LNCaP clone FGC (cell line): ENCODE measurements at regions not wholly inside any gene's neighbourhood (a gene's known extent, or its start where the extent isn't known, plus 50 kb on each side); places are given as distances from the start of the nearest gene placed in this dataset.

Source experiments
- DNase-seq: peaks from one replicate; pipeline ENCODE4 v3.0.0-alpha.2; 2011; ENCODE audit warnings: low read depth
- H3K4me3 ChIP-seq: 2 replicates; pipeline ENCODE4 v1.5.1; 2011; ENCODE audit warnings: mild to moderate bottlenecking, low read depth, low read length, control low read depth
- TF ChIP-seq, protein P1 (sequence below): IDR thresholded peaks from 2 replicates; pipeline ENCODE4 v1.5.1; 2012; ENCODE audit warnings: mild to moderate bottlenecking; ENCODE audit not compliant: control insufficient read depth, insufficient read depth; ENCODE audit errors: extremely low read depth

DNA sequence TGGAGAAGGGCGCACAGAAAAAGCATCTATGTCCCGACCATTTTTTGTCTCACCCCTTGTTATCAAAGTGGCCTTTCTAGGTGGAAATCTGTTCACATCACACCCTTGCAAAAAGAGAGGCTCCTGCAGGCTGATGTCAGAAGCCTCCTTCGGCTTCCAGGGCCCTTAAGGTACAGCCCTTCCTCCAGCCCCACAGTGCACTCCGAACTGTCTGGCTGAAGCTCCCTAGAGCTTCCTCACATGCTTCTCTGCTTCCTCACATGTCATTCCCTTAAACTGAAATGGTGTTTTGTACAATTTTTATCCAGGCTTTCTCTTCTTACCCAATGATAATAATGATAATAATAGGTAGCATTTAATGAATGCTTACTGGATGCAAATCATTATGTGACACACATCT is 210.3 kb downstream of the INHBA start:
- DNase-seq = no peak
- TF ChIP-seq, protein P1, sequence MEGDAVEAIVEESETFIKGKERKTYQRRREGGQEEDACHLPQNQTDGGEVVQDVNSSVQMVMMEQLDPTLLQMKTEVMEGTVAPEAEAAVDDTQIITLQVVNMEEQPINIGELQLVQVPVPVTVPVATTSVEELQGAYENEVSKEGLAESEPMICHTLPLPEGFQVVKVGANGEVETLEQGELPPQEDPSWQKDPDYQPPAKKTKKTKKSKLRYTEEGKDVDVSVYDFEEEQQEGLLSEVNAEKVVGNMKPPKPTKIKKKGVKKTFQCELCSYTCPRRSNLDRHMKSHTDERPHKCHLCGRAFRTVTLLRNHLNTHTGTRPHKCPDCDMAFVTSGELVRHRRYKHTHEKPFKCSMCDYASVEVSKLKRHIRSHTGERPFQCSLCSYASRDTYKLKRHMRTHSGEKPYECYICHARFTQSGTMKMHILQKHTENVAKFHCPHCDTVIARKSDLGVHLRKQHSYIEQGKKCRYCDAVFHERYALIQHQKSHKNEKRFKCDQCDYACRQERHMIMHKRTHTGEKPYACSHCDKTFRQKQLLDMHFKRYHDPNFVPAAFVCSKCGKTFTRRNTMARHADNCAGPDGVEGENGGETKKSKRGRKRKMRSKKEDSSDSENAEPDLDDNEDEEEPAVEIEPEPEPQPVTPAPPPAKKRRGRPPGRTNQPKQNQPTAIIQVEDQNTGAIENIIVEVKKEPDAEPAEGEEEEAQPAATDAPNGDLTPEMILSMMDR = no peak
- H3K4me3 ChIP-seq = no peak overlapping the region

DNA sequence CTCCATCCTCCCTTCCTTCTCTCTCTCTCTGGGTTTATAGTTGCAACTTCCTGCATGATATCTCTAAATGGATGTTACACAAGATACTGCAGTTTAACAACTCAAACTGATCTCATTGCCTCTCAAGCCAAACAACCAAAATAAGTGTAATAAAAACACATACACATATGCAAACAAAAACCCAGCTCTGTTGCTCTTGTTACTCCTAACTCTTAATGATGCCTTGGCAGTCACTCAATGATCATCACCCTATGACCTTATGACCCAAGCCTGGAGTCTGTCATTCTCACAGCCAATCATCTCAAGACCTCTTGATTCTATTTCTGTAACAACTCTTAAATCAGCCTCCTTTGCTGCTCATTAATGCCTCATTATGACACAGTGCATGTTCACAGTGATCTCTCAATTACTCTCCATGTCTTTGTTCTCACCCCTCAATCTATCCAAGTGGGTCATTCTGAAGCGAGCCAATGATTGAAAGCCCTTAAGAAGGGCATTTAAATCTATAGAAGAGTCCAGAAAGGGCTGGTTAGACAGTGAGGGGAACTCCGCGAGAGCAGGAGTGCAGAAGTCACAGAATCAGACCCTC is 210.9 kb downstream of the INHBA start:
- no peak for DNase-seq
- TF ChIP-seq, protein P1 = no peak
- H3K4me3 ChIP-seq = no peak overlapping the region

GRCh38 chr7:41491308-41491707 is 211.6 kb downstream of the INHBA start:
- no peak overlapping the region for H3K4me3 ChIP-seq
- TF ChIP-seq, protein P1 = no peak
- DNase-seq = peak; percentile 6

- H3K4me3 ChIP-seq = no peak overlapping the region
- no peak for DNase-seq
- TF ChIP-seq, protein P1 = no peak
These were observed 213.0 kb downstream of the INHBA start for GRCh38 chr7:41489885-41490284.

- TF ChIP-seq, protein P1 = no peak
These were observed 215.5 kb downstream of the INHBA start for GRCh38 chr7:41487229-41487940.

DNA sequence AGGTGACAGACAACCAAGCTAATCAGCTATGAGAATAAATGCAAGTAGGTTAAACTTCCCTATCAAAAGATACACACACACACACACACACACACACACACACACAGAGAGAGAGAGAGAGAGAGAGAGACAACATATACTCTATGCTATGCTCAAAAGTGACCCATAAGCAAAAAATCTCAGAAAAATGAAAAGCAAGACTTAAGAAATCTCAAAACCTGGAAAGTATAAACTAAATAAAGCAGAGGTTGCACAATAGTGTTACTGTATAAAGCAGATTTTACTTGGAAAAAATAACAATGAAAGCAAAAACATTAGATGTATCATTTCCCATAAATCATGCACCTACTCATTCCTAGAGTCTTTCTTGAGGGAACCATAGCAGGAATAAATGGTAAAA is 221.5 kb downstream of the INHBA start:
- H3K4me3 ChIP-seq = no peak overlapping the region
- TF ChIP-seq, protein P1 = no peak
- DNase-seq = no peak

More at GRCh38 chr7:41487229-41487940, 215.5 kb downstream of the INHBA start:
- no peak for DNase-seq
- no peak overlapping the region for H3K4me3 ChIP-seq

DNA sequence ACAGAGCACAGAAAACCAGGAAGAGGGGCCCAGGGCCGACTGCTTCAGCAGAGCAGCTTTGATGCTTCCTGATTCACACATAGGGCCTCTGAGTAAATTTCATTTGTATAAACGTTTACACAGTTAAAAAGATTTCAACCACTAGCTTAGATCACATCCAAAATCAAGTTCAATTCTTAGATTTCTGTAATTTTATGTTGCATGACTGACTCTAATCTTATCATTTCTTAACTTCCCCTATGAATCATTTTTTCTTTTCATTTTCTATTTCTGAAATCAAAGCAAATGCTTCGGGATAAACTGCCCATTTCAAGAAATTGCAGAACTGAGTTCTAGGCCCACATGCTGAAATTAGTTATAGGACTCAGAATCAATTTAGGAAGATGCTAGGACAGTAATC is 224.7 kb downstream of the INHBA start:
- no peak overlapping the region for H3K4me3 ChIP-seq
- no peak for DNase-seq
- TF ChIP-seq, protein P1 = no peak
